ENCODE measurements at regions not wholly inside any gene's neighbourhood (a gene's known extent, or its start where the extent isn't known, plus 50 kb on each side); places are given as distances from the start of the nearest gene placed in this dataset.

DNA sequence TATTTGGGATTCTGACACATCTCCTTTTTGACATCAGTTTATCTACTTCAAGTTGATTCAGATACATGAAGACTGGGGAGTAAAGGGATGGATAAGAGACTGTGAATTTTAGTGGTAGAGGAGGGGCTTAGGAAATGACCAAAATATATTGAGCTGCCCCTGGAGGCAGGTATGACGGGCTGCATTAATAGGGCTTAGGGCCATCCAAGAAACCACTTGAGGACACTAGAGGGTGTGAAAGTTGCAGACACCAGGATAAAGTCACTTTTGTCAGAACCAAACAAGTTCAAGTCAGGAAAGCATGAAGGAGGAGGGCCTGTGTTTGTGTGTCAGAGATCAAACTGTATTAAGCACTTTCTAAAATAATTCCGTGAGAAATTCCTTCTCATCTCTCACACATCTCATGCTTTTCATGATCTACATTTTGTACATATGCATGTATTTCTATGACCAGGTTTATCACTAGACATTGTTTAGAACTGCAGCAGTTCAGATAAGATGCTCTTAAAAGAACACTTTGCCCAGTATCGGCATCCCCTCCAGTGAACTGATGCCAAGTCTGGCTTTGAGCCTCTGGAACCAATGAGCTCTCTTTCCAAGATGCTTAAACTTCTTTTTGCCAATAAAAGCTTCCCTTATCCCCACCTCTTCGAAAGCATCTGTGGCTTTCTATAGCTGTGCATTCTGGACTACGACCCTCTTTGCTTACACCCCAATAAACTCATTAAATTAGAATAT, 136.9 kb downstream of the SLC38A1 start:
- in situ Hi-C loops (cut with MboI; ENCODE audit: low sequenced_read_pairs): loop anchor here (25.0 kb wide), 2 partner anchors 555 to 880 kb away; no protein-coding TSS in a partner anchor

DNA sequence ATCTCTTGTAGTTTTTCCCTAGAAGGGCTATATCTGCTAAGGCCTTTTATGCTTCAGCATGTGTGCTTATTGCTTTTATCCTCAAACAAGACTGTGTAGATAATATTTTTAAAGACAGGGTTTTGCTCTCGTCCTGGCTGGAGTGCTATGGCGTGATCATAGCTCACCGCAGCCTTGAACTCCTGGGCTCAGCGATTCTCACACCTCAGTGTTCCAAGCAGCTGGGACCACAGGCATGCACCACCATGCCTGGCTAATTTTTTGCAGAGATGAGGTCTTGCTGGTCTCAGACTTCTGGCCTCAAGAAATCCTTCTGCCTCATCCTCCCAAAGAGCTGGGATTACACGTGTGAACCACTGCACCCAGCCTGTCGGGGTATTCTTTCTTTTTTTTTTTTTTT, 137.3 kb upstream of the SCAF11 start:
- in situ Hi-C loops (cut with MboI; ENCODE audit: low sequenced_read_pairs): loop anchor here (25.0 kb wide), 2 partner anchors 560 to 885 kb away; no protein-coding TSS in a partner anchor

DNA sequence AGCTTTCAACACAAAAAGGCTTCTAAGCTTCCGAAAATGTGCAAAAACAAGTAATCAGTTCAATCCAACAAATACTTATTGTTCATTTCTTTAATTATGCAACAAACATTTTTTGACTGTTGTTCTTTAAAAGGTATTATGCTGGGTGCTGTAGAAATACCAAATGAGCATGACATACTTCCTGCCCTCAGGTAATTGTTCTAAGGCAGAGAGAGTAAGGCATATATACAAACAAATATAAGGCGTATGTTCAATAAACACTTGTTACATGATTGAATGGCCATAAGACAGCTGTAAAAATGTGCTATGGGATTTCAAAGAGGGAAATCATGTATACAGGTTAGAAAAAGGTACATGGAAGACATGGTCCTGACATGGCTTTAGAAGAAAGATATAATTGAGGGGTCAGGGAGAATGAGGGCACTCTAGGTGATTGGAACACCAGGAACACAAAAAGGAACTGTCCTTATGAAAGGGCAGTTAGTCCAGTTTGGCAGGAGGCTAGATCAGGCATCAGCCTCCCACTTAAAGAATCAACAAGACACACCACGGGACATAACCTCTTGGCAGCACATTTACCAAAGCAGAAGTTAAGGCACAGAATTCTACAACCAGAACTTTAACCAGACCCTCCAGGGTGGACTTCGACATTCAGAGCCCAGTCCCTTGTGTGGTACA, 135.8 kb upstream of the SCAF11 start:
- in situ Hi-C loops (cut with MboI; ENCODE audit: low sequenced_read_pairs): loop anchor here (25.0 kb wide), 2 partner anchors 561 to 886 kb away; no protein-coding TSS in a partner anchor

DNA sequence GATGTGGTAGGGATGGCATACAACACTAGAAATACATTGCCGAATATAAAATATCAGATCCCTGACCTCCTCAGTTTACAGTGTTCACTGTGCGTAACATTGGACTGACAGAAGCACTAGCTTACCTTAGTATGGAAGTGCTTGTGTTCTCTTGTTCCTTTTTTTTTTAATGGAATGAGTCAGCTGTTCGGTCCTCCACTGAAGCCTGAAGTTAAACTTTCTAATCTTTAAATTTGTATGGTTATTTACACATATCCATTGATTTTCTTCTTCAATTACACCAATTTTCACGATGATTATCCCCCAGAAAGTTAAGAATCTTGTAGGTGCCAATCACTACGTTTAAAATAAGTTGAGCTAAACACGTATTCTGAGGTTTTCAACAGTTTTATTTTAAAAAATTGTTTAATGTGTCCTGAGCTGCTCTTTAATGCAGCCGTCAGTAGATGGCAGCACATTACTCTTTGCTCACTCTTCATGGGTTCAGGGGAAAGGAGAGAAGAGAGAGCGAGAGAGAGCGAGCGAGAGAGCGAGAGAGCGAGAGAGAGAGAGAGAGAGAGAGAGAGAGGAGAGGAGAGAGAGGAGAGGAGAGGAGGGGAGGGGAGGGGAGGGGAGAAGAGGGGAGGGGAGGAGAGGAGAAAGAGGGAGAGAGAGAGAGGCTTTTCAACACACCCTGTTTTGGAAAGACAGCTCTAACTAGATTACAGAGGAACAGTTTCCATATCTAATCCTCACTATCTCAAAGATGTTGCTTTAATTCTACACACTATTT, 134.7 kb upstream of the SCAF11 start:
- in situ Hi-C loops (cut with MboI; ENCODE audit: low sequenced_read_pairs): loop anchor here (25.0 kb wide), 2 partner anchors 562 to 887 kb away; no protein-coding TSS in a partner anchor

DNA sequence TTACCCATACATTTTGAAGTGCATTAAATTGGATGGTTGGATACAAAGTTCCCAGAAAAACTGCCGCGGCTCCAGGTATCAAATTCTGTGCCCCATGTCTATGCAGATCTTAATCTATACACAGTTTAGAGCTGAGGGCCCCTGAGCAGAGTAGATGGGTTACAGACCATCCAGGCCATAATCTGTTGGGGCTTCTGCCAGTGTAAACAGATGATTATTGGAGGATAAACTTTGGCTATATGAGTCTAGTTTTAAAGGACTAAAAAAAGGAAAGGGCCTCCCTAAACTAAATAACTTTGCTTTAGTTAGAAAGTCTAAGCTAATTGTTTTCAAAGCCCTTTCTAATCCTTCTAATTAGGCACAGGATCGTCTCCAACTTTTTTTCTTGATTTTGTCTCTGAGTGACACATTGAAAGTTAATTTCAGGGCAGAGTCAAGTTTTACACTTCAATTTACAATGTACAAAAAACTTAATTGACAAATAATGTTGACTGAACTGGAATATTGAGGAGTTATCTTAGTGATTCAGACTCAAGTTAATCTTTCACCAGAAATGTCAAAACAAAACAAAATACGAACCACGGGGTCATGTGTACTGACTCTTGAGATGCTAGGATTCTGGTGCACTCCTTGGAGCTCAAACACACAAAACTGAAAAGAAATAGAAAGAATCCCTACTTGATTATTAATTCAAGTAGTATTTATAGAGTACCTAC, 133.9 kb upstream of the SCAF11 start:
- in situ Hi-C loops (cut with MboI; ENCODE audit: low sequenced_read_pairs): no loop called here

DNA sequence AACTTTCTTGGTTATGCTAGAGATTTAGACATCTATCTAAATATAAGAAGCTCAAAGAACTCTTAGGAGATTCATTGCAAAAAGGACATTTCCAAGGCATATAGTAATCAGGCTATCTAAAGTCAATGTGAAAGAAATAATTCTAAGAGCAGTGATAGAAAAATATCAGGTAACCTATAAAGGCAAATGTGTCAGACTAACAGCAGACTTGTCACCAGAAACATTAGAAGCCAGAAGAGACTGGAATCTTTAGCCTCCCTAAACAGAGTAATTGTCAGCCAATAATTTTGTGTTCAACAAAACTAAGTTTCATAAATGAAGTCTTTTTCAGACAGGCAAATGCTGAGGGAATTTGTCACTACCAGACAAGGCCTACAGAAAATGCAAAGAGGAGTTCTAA, 122.0 kb upstream of the SCAF11 start:
- in situ Hi-C loops (cut with MboI; ENCODE audit: low sequenced_read_pairs): no loop called here

DNA sequence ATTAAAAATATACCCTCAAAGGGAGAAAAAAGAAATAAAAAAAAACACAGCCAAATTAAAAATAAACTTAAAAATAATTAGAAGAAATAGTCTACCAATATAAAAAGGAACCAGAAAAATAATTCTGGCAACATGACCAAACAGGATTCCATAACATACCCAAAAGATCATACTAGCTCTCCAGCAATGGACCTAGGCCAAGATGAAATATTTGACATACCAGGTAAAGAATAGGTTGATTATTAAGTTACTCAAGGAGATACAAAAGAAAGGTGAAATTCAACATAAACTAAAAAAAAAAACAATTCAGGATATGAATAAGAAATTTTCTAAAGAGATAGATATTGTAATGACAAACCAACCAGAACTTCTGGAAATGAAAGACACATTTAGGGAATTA, 121.3 kb upstream of the SCAF11 start:
- in situ Hi-C loops (cut with MboI; ENCODE audit: low sequenced_read_pairs): no loop called here

GRCh38 chr12:46110928-46111699, 120.7 kb upstream of the SCAF11 start:
- in situ Hi-C loops (cut with MboI; ENCODE audit: low sequenced_read_pairs): no loop called here

GRCh38 chr12:46110223-46110611, 119.8 kb upstream of the SCAF11 start:
- in situ Hi-C loops (cut with MboI; ENCODE audit: low sequenced_read_pairs): no loop called here

DNA sequence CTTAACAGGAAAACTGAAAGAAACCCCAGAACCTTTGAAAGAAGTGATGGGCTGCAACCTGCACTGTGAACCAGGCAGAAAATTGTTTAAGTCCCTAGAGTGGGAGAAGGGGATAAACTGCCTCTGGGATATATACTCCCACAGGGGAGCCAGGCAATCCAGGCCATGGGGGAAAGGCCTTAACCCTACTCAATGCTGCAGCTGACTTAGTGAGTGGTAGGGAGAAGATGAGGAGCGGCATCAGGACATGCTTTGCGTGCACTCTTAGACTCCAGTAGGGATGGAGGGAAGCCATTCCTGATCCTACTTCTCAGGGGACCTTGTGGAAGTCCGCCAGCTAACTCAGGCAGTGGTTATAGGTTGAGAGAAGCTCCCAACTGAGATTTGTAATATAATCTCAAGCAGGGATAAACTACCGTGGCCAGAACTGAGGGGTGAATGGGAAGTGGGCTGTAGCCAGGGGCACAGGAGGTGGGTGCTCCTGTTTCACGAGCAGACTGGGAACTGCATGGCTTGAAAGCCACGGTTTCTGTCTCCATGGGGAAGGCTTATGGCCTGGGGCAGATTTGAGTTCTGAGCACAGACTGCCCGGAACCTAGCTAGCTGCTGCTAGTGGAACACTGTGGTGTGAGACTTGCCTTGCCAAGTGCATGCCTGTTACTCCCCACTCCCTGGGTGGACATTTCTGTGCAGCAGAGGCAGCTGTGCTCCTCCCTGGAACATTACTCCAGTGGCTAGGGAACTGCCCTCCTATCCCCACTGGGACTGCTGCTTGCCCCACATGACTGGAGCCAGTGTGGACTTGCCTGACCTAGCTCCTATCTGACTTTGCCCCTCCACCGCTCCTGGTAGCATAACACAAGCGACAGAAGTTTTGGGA, 119.2 kb upstream of the SCAF11 start:
- in situ Hi-C loops (cut with MboI; ENCODE audit: low sequenced_read_pairs): no loop called here

- in situ Hi-C loops (cut with MboI; ENCODE audit: low sequenced_read_pairs): no loop called here
These were observed 118.3 kb upstream of the SCAF11 start for GRCh38 chr12:46108721-46109120.

DNA sequence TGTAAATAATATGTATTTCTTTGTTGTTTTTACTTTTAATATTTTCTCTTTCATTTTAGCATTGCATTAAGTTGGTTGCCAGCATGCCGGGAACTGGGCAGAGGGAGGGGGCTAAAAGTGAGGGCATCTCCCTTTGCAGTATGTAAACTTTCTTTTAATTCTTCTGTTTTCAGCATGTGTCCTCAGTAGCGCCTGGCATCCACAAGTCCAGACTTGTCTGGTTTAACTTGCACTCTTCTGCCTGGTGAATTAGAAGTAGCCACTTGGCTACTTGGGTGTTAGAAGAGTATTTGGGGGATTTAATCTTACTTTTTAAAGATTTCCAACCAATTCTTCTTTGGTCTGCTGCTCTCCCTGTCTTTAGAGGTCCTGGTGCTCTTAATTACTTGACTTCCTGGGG, 117.2 kb upstream of the SCAF11 start:
- in situ Hi-C loops (cut with MboI; ENCODE audit: low sequenced_read_pairs): no loop called here

GRCh38 chr12:46105735-46106134, 115.4 kb upstream of the SCAF11 start:
- in situ Hi-C loops (cut with MboI; ENCODE audit: low sequenced_read_pairs): no loop called here

GRCh38 chr12:46103559-46104383, 113.4 kb upstream of the SCAF11 start:
- in situ Hi-C loops (cut with MboI; ENCODE audit: low sequenced_read_pairs): no loop called here

DNA sequence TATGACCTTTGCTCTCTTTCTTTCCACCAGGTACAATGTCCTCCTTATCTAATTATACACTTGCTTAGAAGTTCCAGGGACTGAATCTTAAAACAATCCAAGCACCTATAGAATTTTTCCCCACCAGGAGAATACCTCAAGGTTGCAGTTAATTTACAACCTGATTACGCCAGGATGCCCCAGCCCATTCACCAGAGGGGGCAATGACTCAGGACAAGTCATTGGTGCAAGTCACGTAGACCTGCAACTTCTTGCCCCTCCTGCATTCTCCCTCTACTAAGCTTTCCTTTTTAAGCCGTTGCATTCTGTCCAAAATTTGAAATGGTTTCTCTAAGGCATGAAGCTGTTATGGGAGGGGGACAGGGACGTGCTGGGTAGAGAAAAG, 111.1 kb upstream of the SCAF11 start:
- in situ Hi-C loops (cut with MboI; ENCODE audit: low sequenced_read_pairs): no loop called here

GRCh38 chr12:46100551-46101484, 110.4 kb upstream of the SCAF11 start:
- in situ Hi-C loops (cut with MboI; ENCODE audit: low sequenced_read_pairs): no loop called here

GRCh38 chr12:46089414-46090162, 99.2 kb upstream of the SCAF11 start:
- in situ Hi-C loops (cut with MboI; ENCODE audit: low sequenced_read_pairs): no loop called here

All from HL-60/S4 (cell line).